HCT116 (cell line): ENCODE measurements at regions not wholly inside any gene's neighbourhood (a gene's known extent, or its start where the extent isn't known, plus 50 kb on each side); places are given as distances from the start of the nearest gene placed in this dataset.

Experiments used
- ATAC-seq: fragments of 200-7000 bp; cut with Tn5 transposase; 2 replicates; pipeline ENCODE4 v1.9.1; 2020; ENCODE audit warnings: mild to moderate bottlenecking, moderate library complexity
- BruUV-seq: library from RNA; stranded (reverse); fragments of 400-500 nt; replicated peaks from 2 replicates; lab custom pipeline; 2021; lab: Mats Ljungman, UMichigan
- CTCF ChIA-PET: fragments of 300-600 bp; sonication (Branson Sonifier 250); formaldehyde crosslinking; loops from one replicate; lab custom pipeline; 2021; ENCODE audit warnings: antibody characterized with exemption; lab: Charles Lee
- POLR2A ChIA-PET: fragments of 300-600, 350-600 bp; sonication (Branson Sonifier 250); formaldehyde crosslinking; loops from one replicate; lab custom pipeline; 2021; ENCODE audit warnings: antibody characterized with exemption; lab: Charles Lee
- RAD21 ChIA-PET, 2 experiments: fragments of 300-600 bp; sonication (Branson Sonifier 250); formaldehyde crosslinking; loops; one replicate each; lab custom pipeline; 2023; ENCODE audit warnings: low total read pairs in 2 of 2; ENCODE audit not compliant: uncharacterized antibody in 2 of 2, unreplicated experiment in 2 of 2, low non-redundant PET in 1 of 2; lab: Charles Lee
- DNase-seq: peaks from one replicate; pipeline ENCODE4 v3.0.0-alpha.2; 2010; ENCODE audit warnings: low read depth, low spot score
- H2AFZ ChIP-seq: fragments of 200-600 bp; shearing (Covaris generic), sonication (generic); 2 replicates; pipeline ENCODE4 v1.6.1; 2017; ENCODE audit warnings: low read depth, mixed run types, mixed read lengths, antibody characterized with exemption, low read length; ENCODE audit not compliant: poor library complexity, severe bottlenecking
- H3K27ac ChIP-seq: 2 replicates; pipeline ENCODE4 v1.5.1; 2012; ENCODE audit warnings: low read depth, low read length
- H3K27me3 ChIP-seq: fragments of 200-600 bp; sonication (generic); 2 replicates; pipeline ENCODE4 v1.6.1; 2016; ENCODE audit warnings: mixed run types, low read length, mixed read lengths; ENCODE audit not compliant: insufficient read depth
- H3K36me3 ChIP-seq, 2 experiments: fragments of 200-500 bp in 1 of 2; fragments of 200-600 bp in 1 of 2; sonication (Bioruptor generic) in 1 of 2; sonication (generic) in 1 of 2; 2 replicates each; pipeline versions ENCODE4 v1.5.1 to v1.6.1; 2014 to 2016; ENCODE audit warnings: low read length in 2 of 2, inconsistent platforms in 1 of 2, mixed read lengths in 1 of 2, mixed run types in 1 of 2; ENCODE audit not compliant: insufficient read depth in 2 of 2, control insufficient read depth in 1 of 2
- H3K4me1 ChIP-seq, 2 experiments: fragments of 200-600 bp in 1 of 2; sonication (generic) in 1 of 2; 2 replicates each; pipeline versions ENCODE4 v1.5.1 to v1.6.1; 2012 to 2017; ENCODE audit warnings: low read length in 2 of 2, inconsistent platforms in 1 of 2, mild to moderate bottlenecking in 1 of 2, mixed read lengths in 1 of 2, mixed run types in 1 of 2, moderate library complexity in 1 of 2; ENCODE audit not compliant: insufficient read depth in 2 of 2, control insufficient read depth in 1 of 2
- H3K4me2 ChIP-seq: fragments of 200-600 bp; sonication (generic); 2 replicates; pipeline ENCODE4 v1.6.1; 2017; ENCODE audit warnings: mixed run types, low read length, mixed read lengths
- H3K4me3 ChIP-seq, 2 experiments: fragments of 200-600 bp in 1 of 2; sonication (generic) in 1 of 2; replicated peaks in 1 of 2; 2 replicates each; pipeline ENCODE4 v1.5.1; 2011 to 2016; ENCODE audit warnings: low read length in 2 of 2, control low read depth in 1 of 2, low read depth in 1 of 2, mild to moderate bottlenecking in 1 of 2, mixed read lengths in 1 of 2, mixed run types in 1 of 2
- H3K79me2 ChIP-seq: fragments of 200-600 bp; sonication (generic); 2 replicates; pipeline ENCODE4 v1.6.1; 2017; ENCODE audit warnings: mild to moderate bottlenecking, mixed run types, low read length, moderate library complexity, mixed read lengths; ENCODE audit not compliant: insufficient read depth
- H3K9ac ChIP-seq: fragments of 200-600 bp; sonication (generic); 2 replicates; pipeline ENCODE4 v1.6.1; 2016; ENCODE audit warnings: low read length, mixed read lengths
- H3K9me2 ChIP-seq: fragments of 200-600 bp; sonication (generic), shearing (Covaris generic); 2 replicates; pipeline ENCODE4 v1.6.1; 2017; ENCODE audit warnings: mixed run types, mild to moderate bottlenecking, moderate library complexity; ENCODE audit not compliant: insufficient read depth
- H3K9me3 ChIP-seq, 2 experiments: fragments of 200-500 bp in 1 of 2; fragments of 200-600 bp in 1 of 2; sonication (Bioruptor generic) in 1 of 2; sonication (generic) in 1 of 2; 2 replicates each; pipeline ENCODE4 v1.6.1; 2014 to 2017; ENCODE audit warnings: low read length in 2 of 2, mixed read lengths in 2 of 2, inconsistent platforms in 1 of 2, low read depth in 1 of 2, mild to moderate bottlenecking in 1 of 2, mixed run types in 1 of 2, moderate library complexity in 1 of 2; ENCODE audit not compliant: control insufficient read depth in 1 of 2, insufficient read depth in 1 of 2
- H4K20me1 ChIP-seq: fragments of 200-600 bp; sonication (generic), shearing (Covaris generic); 2 replicates; pipeline ENCODE4 v1.6.1; 2017; ENCODE audit warnings: mixed run types, mild to moderate bottlenecking, moderate library complexity; ENCODE audit not compliant: insufficient read depth
- CBX3 ChIP-seq: IDR thresholded peaks from 2 replicates; pipeline ENCODE4 v1.6.1; 2012; ENCODE audit warnings: low read depth
- CEBPB ChIP-seq: IDR thresholded peaks from 2 replicates; pipeline ENCODE4 v1.6.1; 2012; ENCODE audit warnings: low read depth
- FOSL1 ChIP-seq: IDR thresholded peaks from 2 replicates; pipeline ENCODE4 v1.6.1; 2012; ENCODE audit warnings: low read depth
- POLR2A ChIP-seq: IDR thresholded peaks from 2 replicates; pipeline ENCODE4 v1.7.0; 2011; ENCODE audit warnings: borderline replicate concordance; ENCODE audit not compliant: insufficient read depth, insufficient read length; ENCODE audit errors: extremely low read depth
- POLR2AphosphoS5 ChIP-seq: IDR thresholded peaks from 2 replicates; pipeline ENCODE4 v1.6.1; 2011; ENCODE audit warnings: mild to moderate bottlenecking, low read depth, low read length, moderate library complexity
- SP1 ChIP-seq: IDR thresholded peaks from 2 replicates; pipeline ENCODE4 v1.6.1; 2012; ENCODE audit warnings: low read depth
- SRF ChIP-seq: IDR thresholded peaks from 2 replicates; pipeline ENCODE4 v1.6.1; 2012; ENCODE audit warnings: low read depth
- TCF7L2 ChIP-seq: IDR thresholded peaks from 2 replicates; pipeline ENCODE4 v1.7.0; 2011; ENCODE audit warnings: borderline replicate concordance, inconsistent platforms; ENCODE audit not compliant: insufficient read depth, insufficient read length; ENCODE audit errors: extremely low read depth
- ZFX ChIP-seq: fragments of 450-650 bp; IDR thresholded peaks from 2 replicates; pipeline ENCODE4 v1.6.1; 2017
- intact Hi-C: fragments of 100-400 bp; cut with micrococcal nuclease; formaldehyde crosslinking; loops from 2 replicates; pipeline ENCODE4 v1.10.0; 2022
- TF ChIP-seq, protein P1 (sequence below): IDR thresholded peaks from 2 replicates; pipeline ENCODE4 v1.6.1; 2012; ENCODE audit warnings: low read depth
- TF ChIP-seq, protein P2 (sequence below): IDR thresholded peaks from 2 replicates; pipeline ENCODE4 v1.6.1; 2012
- TF ChIP-seq, protein P3 (sequence below): IDR thresholded peaks from 2 replicates; pipeline ENCODE4 v1.6.1; 2012

DNA sequence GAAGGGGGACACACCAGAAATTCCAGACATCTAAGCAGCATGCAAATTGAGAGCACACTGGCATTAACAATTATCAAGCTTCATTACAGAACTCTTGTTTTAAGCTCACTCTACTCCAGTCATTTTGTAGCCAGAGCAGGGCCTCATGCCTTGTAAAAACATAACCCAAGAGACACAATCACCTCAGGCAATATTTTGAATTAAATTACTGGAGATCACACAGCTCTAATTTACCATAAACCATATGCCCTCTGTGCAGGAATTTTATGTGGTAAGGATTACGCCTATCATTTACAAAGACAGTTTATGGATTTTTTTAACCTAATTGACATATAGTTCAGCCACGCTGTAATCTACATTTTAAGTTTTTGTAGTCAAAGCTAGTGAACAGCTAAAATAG, 414.1 kb upstream of the DDI1 start (continued):
- no peak for TF ChIP-seq CBX3
- no peak for TF ChIP-seq ZFX
- TF ChIP-seq, protein P1, sequence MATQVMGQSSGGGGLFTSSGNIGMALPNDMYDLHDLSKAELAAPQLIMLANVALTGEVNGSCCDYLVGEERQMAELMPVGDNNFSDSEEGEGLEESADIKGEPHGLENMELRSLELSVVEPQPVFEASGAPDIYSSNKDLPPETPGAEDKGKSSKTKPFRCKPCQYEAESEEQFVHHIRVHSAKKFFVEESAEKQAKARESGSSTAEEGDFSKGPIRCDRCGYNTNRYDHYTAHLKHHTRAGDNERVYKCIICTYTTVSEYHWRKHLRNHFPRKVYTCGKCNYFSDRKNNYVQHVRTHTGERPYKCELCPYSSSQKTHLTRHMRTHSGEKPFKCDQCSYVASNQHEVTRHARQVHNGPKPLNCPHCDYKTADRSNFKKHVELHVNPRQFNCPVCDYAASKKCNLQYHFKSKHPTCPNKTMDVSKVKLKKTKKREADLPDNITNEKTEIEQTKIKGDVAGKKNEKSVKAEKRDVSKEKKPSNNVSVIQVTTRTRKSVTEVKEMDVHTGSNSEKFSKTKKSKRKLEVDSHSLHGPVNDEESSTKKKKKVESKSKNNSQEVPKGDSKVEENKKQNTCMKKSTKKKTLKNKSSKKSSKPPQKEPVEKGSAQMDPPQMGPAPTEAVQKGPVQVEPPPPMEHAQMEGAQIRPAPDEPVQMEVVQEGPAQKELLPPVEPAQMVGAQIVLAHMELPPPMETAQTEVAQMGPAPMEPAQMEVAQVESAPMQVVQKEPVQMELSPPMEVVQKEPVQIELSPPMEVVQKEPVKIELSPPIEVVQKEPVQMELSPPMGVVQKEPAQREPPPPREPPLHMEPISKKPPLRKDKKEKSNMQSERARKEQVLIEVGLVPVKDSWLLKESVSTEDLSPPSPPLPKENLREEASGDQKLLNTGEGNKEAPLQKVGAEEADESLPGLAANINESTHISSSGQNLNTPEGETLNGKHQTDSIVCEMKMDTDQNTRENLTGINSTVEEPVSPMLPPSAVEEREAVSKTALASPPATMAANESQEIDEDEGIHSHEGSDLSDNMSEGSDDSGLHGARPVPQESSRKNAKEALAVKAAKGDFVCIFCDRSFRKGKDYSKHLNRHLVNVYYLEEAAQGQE = no peak
- TF ChIP-seq, protein P2, sequence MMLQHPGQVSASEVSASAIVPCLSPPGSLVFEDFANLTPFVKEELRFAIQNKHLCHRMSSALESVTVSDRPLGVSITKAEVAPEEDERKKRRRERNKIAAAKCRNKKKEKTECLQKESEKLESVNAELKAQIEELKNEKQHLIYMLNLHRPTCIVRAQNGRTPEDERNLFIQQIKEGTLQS = no peak
- no peak for TF ChIP-seq TCF7L2
- no peak for TF ChIP-seq POLR2AphosphoS5
- TF ChIP-seq, protein P3, sequence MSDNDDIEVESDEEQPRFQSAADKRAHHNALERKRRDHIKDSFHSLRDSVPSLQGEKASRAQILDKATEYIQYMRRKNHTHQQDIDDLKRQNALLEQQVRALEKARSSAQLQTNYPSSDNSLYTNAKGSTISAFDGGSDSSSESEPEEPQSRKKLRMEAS = no peak
- TF ChIP-seq SRF = no peak
- no peak for TF ChIP-seq POLR2A

DNA sequence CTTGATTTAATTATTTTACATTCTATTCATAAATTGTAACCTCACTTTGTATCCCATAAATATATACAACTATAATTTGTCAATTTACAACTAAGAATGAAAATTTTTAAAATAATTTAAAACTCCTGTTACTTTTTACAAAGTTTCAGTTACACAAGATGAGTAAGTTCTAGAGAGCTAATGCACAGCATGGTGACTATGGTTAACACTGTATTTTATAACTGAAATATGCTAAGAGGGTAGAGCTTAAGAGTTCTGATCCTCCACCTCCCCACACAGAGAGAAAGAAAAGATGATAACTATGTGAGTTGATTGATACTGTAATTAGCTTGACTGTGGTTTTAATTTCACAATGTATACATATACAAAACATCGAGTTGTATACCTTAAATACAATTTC, 412.5 kb upstream of the DDI1 start:
- no peak overlapping the region for H2AFZ ChIP-seq
- H3K4me2 ChIP-seq = no peak overlapping the region
- no peaks in the 10 kb centered on the region for H3K27me3 ChIP-seq
- H3K4me1 ChIP-seq = peaks cover 0 to 13% of the 10 kb centered on the region in 2 experiments; a peak in 2 of 4 replicates
- intact Hi-C loops = no loop called here
- ATAC-seq = no peak
- BruUV-seq = no TSS peak
- no peaks in the 10 kb centered on the region for H3K79me2 ChIP-seq
- ChIA-PET POLR2A (no interaction called here), CTCF (no interaction called here), RAD21 (no interaction called here)
- H3K9me3 ChIP-seq = no peaks in the 10 kb centered on the region
- no peaks in the 10 kb centered on the region for H3K9me2 ChIP-seq
- no peak for DNase-seq
- TF ChIP-seq ZFX (no peak), CEBPB (no peak), SP1 (no peak), FOSL1 (no peak)
- H3K36me3 ChIP-seq = no peaks in the 10 kb centered on the region
- H3K27ac ChIP-seq = no peak overlapping the region
- no peaks in the 10 kb centered on the region for H4K20me1 ChIP-seq
- H3K4me3 ChIP-seq = no peak overlapping the region
- no peak overlapping the region for H3K9ac ChIP-seq
